Naive thymus-derived CD8-positive, alpha-beta T cell (primary cell): ENCODE measurements at regions not wholly inside any gene's neighbourhood (a gene's known extent, or its start where the extent isn't known, plus 50 kb on each side); places are given as distances from the start of the nearest gene placed in this dataset.

ENCODE experiments used
- ATAC-seq, 2 donors: fragments of 150-1000 bp; cut with Tn5 transposase in 1 of 2; sonication (Bioruptor Pico), chemical (Tn5 transposase) in 1 of 2; 1 replicate in 1 of 2; 2 replicates in 1 of 2; pipeline ENCODE4 v1.10.0; 2021; ENCODE audit warnings: mild to moderate bottlenecking in 2 of 2, moderate library complexity in 2 of 2
- POLR2A ChIA-PET: fragments of 350-600 bp; sonication (Branson Sonifier 250); formaldehyde crosslinking; loops from one replicate; lab custom pipeline; 2021; ENCODE audit warnings: antibody characterized with exemption; lab: Charles Lee
- DNase-seq, 10 donors: peaks; one replicate each; pipeline versions ENCODE4 v3.0.0 to v3.0.0-alpha.2; 2020 to 2022
- H3K27ac Mint-ChIP-seq, 10 donors: one replicate each; pipeline ENCODE4 v1.8.0; 2020 to 2022; ENCODE audit warnings: mild to moderate bottlenecking in 10 of 10, mixed read lengths in 10 of 10, moderate library complexity in 4 of 10, inconsistent platforms in 1 of 10
- H3K27me3 Mint-ChIP-seq, 5 donors: one replicate each; pipeline ENCODE4 v1.8.0; 2021 to 2022; ENCODE audit warnings: mixed read lengths in 5 of 5
- H3K36me3 Mint-ChIP-seq, 3 donors: one replicate each; pipeline ENCODE4 v1.8.0; 2020 to 2022; ENCODE audit warnings: mixed read lengths in 3 of 3, mild to moderate bottlenecking in 2 of 3, inconsistent platforms in 1 of 3
- H3K4me1 Mint-ChIP-seq, 4 donors: one replicate each; pipeline ENCODE4 v1.8.0; 2021 to 2022; ENCODE audit warnings: mixed read lengths in 4 of 4
- H3K4me3 Mint-ChIP-seq, 10 donors: one replicate each; pipeline ENCODE4 v1.8.0; 2020 to 2022; ENCODE audit warnings: mild to moderate bottlenecking in 10 of 10, mixed read lengths in 10 of 10, moderate library complexity in 6 of 10, inconsistent platforms in 1 of 10
- H3K9me3 Mint-ChIP-seq, 9 donors: one replicate each; pipeline ENCODE4 v1.8.0; 2020 to 2022; ENCODE audit warnings: mixed read lengths in 9 of 9, mild to moderate bottlenecking in 3 of 9, inconsistent platforms in 1 of 9, moderate library complexity in 1 of 9

- Mint-ChIP-seq H3K27me3 (no peaks in the 10 kb centered on the region), H3K36me3 (no peaks in the 10 kb centered on the region), H3K4me1 (peaks cover 0 to 10% (median 6%) of the 10 kb centered on the region in 4 donors), H3K4me3 (no peak overlapping the region), H3K9me3 (no peaks in the 10 kb centered on the region), H3K27ac (no peak overlapping the region)
- no peak for DNase-seq
- no peak for ATAC-seq
- POLR2A ChIA-PET = no interaction called here
Measured at GRCh38 chr6:44664716-44665115, 277.2 kb downstream of the CDC5L start.

- Mint-ChIP-seq H3K9me3 (no peaks in the 10 kb centered on the region), H3K4me1 (peaks cover 0 to 10% (median 6%) of the 10 kb centered on the region in 4 donors), H3K4me3 (no peak overlapping the region), H3K36me3 (no peaks in the 10 kb centered on the region), H3K27ac (no peak overlapping the region), H3K27me3 (no peaks in the 10 kb centered on the region)
- POLR2A ChIA-PET = no interaction called here
- no peak for ATAC-seq
- DNase-seq = no peak
Measured at GRCh38 chr6:44665143-44665542, 277.6 kb downstream of the CDC5L start.

GRCh38 chr6:44665683-44666082, 278.2 kb downstream of the CDC5L start:
- Mint-ChIP-seq H3K27ac (no peak overlapping the region), H3K27me3 (no peaks in the 10 kb centered on the region), H3K36me3 (no peaks in the 10 kb centered on the region), H3K9me3 (no peaks in the 10 kb centered on the region), H3K4me1 (peaks cover 0 to 10% (median 6%) of the 10 kb centered on the region in 4 donors), H3K4me3 (no peak overlapping the region)
- DNase-seq (no peak), ATAC-seq (no peak)
- POLR2A ChIA-PET = no interaction called here

GRCh38 chr6:44666324-44666723, 278.8 kb downstream of the CDC5L start:
- POLR2A ChIA-PET = no interaction called here
- no peaks in the 10 kb centered on the region for H3K27me3 Mint-ChIP-seq
- H3K36me3 Mint-ChIP-seq = no peaks in the 10 kb centered on the region
- H3K27ac Mint-ChIP-seq = peak overlapping the region in 2 of 10 donors; percentile 21 to 35
- DNase-seq = no peak
- no peak overlapping the region for H3K4me3 Mint-ChIP-seq
- H3K9me3 Mint-ChIP-seq = no peaks in the 10 kb centered on the region
- ATAC-seq = no peak
- H3K4me1 Mint-ChIP-seq = peaks cover 0 to 10% (median 6%) of the 10 kb centered on the region in 4 donors

GRCh38 chr6:44667226-44667625, 279.7 kb downstream of the CDC5L start:
- no peaks in the 10 kb centered on the region for H3K9me3 Mint-ChIP-seq
- POLR2A ChIA-PET = no interaction called here
- H3K36me3 Mint-ChIP-seq = no peaks in the 10 kb centered on the region
- ATAC-seq (no peak), DNase-seq (no peak)
- peaks cover 0 to 10% (median 6%) of the 10 kb centered on the region in 4 donors for H3K4me1 Mint-ChIP-seq
- no peak overlapping the region for H3K4me3 Mint-ChIP-seq
- H3K27me3 Mint-ChIP-seq = peaks cover 0 to 2% (median 0%) of the 10 kb centered on the region in 5 donors
- peak overlapping the region in 1 of 10 donors; percentile 29 for H3K27ac Mint-ChIP-seq

GRCh38 chr6:44667668-44668390, 280.3 kb downstream of the CDC5L start:
- peak overlapping the region in 2 of 10 donors; percentile 15 to 37 for H3K27ac Mint-ChIP-seq
- peaks cover 0 to 10% (median 6%) of the 10 kb centered on the region in 4 donors for H3K4me1 Mint-ChIP-seq
- peak in 5 of 10 donors; percentile 5 to 25 (median 10) for DNase-seq
- H3K4me3 Mint-ChIP-seq = no peak overlapping the region
- no peaks in the 10 kb centered on the region for H3K36me3 Mint-ChIP-seq
- peak in 1 of 2 donors; percentile 37 for ATAC-seq
- POLR2A ChIA-PET = interaction anchor here (1.1 kb wide), 1 partner anchor 12 kb away, joined by 3 read pairs; no protein-coding TSS in a partner anchor
- no peaks in the 10 kb centered on the region for H3K9me3 Mint-ChIP-seq
- peaks cover 0 to 3% (median 0%) of the 10 kb centered on the region in 5 donors for H3K27me3 Mint-ChIP-seq

- H3K36me3 Mint-ChIP-seq = no peaks in the 10 kb centered on the region
- H3K9me3 Mint-ChIP-seq = no peaks in the 10 kb centered on the region
- ATAC-seq (no peak), DNase-seq (no peak)
- H3K4me3 Mint-ChIP-seq = no peak overlapping the region
- H3K27ac Mint-ChIP-seq = no peak overlapping the region
- H3K27me3 Mint-ChIP-seq = peaks cover 0 to 3% (median 0%) of the 10 kb centered on the region in 5 donors
- peaks cover 0 to 10% (median 6%) of the 10 kb centered on the region in 4 donors for H3K4me1 Mint-ChIP-seq
- POLR2A ChIA-PET = interaction anchor here (1.1 kb wide), 1 partner anchor 13 kb away, joined by 3 read pairs; no protein-coding TSS in a partner anchor
Measured at GRCh38 chr6:44668391-44668930, 281.0 kb downstream of the CDC5L start.

GRCh38 chr6:44668976-44669934, 281.7 kb downstream of the CDC5L start:
- no peak overlapping the region for H3K4me3 Mint-ChIP-seq
- peaks cover 0 to 3% (median 0%) of the 10 kb centered on the region in 5 donors for H3K27me3 Mint-ChIP-seq
- H3K9me3 Mint-ChIP-seq = no peaks in the 10 kb centered on the region
- POLR2A ChIA-PET = interaction anchor here (1.1 kb wide), 1 partner anchor 14 kb away, joined by 3 read pairs; no protein-coding TSS in a partner anchor
- H3K36me3 Mint-ChIP-seq = no peaks in the 10 kb centered on the region
- no peak for DNase-seq
- peaks cover 0 to 10% (median 5%) of the 10 kb centered on the region in 4 donors for H3K4me1 Mint-ChIP-seq
- ATAC-seq = no peak
- H3K27ac Mint-ChIP-seq = no peak overlapping the region

GRCh38 chr6:44670146-44670545, 282.6 kb downstream of the CDC5L start:
- no peak for ATAC-seq

GRCh38 chr6:44671333-44671732, 283.8 kb downstream of the CDC5L start:
- POLR2A ChIA-PET = interaction anchor here (0.7 kb wide), 1 partner anchor 9 kb away, joined by 5 read pairs; no protein-coding TSS in a partner anchor
- peaks cover 0 to 3% (median 0%) of the 10 kb centered on the region in 5 donors for H3K27me3 Mint-ChIP-seq

More at GRCh38 chr6:44670146-44670545, 282.6 kb downstream of the CDC5L start:
- Mint-ChIP-seq H3K9me3 (no peaks in the 10 kb centered on the region), H3K27ac (no peak overlapping the region), H3K4me1 (peaks cover 0 to 10% (median 5%) of the 10 kb centered on the region in 4 donors), H3K27me3 (peaks cover 0 to 3% (median 0%) of the 10 kb centered on the region in 5 donors), H3K36me3 (no peaks in the 10 kb centered on the region), H3K4me3 (no peak overlapping the region)
- POLR2A ChIA-PET = no interaction called here
- DNase-seq = no peak

GRCh38 chr6:44672086-44672485, 284.6 kb downstream of the CDC5L start:
- no peak overlapping the region for H3K27ac Mint-ChIP-seq
- ATAC-seq = no peak
- H3K36me3 Mint-ChIP-seq = no peaks in the 10 kb centered on the region
- no peak for DNase-seq
- peaks cover 0 to 10% (median 6%) of the 10 kb centered on the region in 4 donors for H3K4me1 Mint-ChIP-seq
- no peak overlapping the region for H3K4me3 Mint-ChIP-seq
- POLR2A ChIA-PET = no interaction called here
- no peaks in the 10 kb centered on the region for H3K9me3 Mint-ChIP-seq
- H3K27me3 Mint-ChIP-seq = peaks cover 0 to 3% (median 0%) of the 10 kb centered on the region in 5 donors

More at GRCh38 chr6:44671333-44671732, 283.8 kb downstream of the CDC5L start:
- Mint-ChIP-seq H3K36me3 (no peaks in the 10 kb centered on the region), H3K4me1 (peaks cover 0 to 10% (median 6%) of the 10 kb centered on the region in 4 donors), H3K4me3 (no peak overlapping the region), H3K9me3 (no peaks in the 10 kb centered on the region), H3K27ac (no peak overlapping the region)
- DNase-seq = no peak
- ATAC-seq = no peak

- no peaks in the 10 kb centered on the region for H3K36me3 Mint-ChIP-seq
- H3K9me3 Mint-ChIP-seq = no peaks in the 10 kb centered on the region
- DNase-seq (no peak), ATAC-seq (no peak)
- H3K4me3 Mint-ChIP-seq = no peak overlapping the region
- H3K27ac Mint-ChIP-seq = no peak overlapping the region
- H3K27me3 Mint-ChIP-seq = peaks cover 0 to 3% (median 0%) of the 10 kb centered on the region in 5 donors
- H3K4me1 Mint-ChIP-seq = peaks cover 0 to 9% (median 6%) of the 10 kb centered on the region in 4 donors
- POLR2A ChIA-PET = no interaction called here
Measured at GRCh38 chr6:44672841-44673240, 285.3 kb downstream of the CDC5L start.
